Testis (tissue), 2 donors: ENCODE measurements at regions not wholly inside any gene's neighbourhood (a gene's known extent, or its start where the extent isn't known, plus 50 kb on each side); places are given as distances from the start of the nearest gene placed in this dataset.
A peak's percentile ranks its signal among the peaks of the same experiment; 100 is the strongest.

ENCODE experiments used
- DNase-seq: peaks from one replicate; pipeline ENCODE4 v3.0.0-alpha.2; 2019
- H3K27ac ChIP-seq, 2 donors: fragments of 200-600 bp; sonication (generic); one replicate each; pipeline ENCODE4 v1.5.1; 2019
- H3K27me3 ChIP-seq: fragments of 200-600 bp; sonication (generic); one replicate; pipeline ENCODE4 v1.5.1; 2019
- H3K36me3 ChIP-seq: fragments of 200-600 bp; sonication (generic); one replicate; pipeline ENCODE4 v1.5.1; 2017; ENCODE audit warnings: low read depth; ENCODE audit errors: missing control alignments
- H3K4me1 ChIP-seq: fragments of 200-600 bp; sonication (generic); one replicate; pipeline ENCODE4 v1.5.1; 2019
- H3K4me3 ChIP-seq, 2 donors: fragments of 200-600 bp; sonication (generic); one replicate each; pipeline ENCODE4 v1.5.1; 2017 to 2019
- H3K9me3 ChIP-seq: fragments of 200-600 bp; sonication (generic); one replicate; pipeline ENCODE4 v1.5.1; 2017
- CTCF ChIP-seq, 3 experiments: fragments of 450-650 bp in 2 of 3; fragments of 200-600 bp in 1 of 3; sonication (generic) in 1 of 3; IDR thresholded peaks; one replicate each; pipeline ENCODE4 v1.5.1; 2016 to 2019; ENCODE audit warnings: antibody characterized with exemption in 3 of 3, mild to moderate bottlenecking in 2 of 3, moderate library complexity in 1 of 3
- POLR2A ChIP-seq: fragments of 450-650 bp; IDR thresholded peaks from one replicate; pipeline ENCODE4 v1.6.1; 2017; ENCODE audit warnings: antibody characterized with exemption, mild to moderate bottlenecking, moderate library complexity
- WGBS, 2 donors: methylation state at CpG; one replicate each; pipeline ENCODE4 v1.1.5; 2018; 5-methylcytosine and 5-hydroxymethylcytosine counted together
- intact Hi-C: fragments of 100-400 bp; cut with DNase I; formaldehyde crosslinking; loops from one replicate; pipeline ENCODE4 v1.15.1; 2023; ENCODE audit warnings: low total_unique reads

DNA sequence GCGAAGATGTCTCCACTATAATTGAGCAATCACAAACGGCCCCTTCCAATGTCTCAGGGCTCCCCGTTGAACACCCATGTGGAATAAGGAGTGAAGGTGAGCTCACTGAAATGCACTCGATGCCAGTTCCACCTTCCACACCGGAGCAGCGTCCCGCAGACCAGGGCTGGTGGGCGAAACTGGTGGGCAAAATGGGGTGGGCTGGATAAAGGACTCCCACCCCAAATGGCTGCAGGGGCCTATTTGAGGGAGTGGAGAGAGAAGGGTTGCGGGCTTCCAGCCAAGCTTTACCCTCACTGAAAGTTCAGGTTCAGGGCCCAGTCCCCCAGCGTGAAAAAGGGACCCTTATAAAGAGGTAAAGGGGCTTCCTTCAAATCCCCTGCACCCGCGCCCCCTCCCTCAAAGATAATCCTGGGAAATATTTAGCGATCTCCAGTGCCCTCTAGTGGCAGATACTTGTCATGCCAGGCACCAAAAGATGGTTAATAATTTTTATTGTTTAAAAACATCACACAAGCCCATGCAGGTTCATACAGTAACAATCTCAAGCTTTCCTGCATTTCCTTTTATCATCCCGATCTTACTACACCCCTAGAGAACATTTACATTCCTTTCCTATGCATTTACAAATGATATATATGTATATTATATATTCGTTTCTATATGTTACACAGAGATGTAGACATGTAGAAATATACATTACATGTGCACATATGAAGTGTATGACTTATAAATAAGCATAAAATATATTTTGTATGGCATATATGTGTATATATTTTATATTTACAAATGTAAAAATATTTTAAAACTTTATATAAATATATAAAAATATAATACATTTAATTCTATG is 58.2 kb upstream of the NKX2-2 start:
- DNase-seq = peak; percentile 29

DNA sequence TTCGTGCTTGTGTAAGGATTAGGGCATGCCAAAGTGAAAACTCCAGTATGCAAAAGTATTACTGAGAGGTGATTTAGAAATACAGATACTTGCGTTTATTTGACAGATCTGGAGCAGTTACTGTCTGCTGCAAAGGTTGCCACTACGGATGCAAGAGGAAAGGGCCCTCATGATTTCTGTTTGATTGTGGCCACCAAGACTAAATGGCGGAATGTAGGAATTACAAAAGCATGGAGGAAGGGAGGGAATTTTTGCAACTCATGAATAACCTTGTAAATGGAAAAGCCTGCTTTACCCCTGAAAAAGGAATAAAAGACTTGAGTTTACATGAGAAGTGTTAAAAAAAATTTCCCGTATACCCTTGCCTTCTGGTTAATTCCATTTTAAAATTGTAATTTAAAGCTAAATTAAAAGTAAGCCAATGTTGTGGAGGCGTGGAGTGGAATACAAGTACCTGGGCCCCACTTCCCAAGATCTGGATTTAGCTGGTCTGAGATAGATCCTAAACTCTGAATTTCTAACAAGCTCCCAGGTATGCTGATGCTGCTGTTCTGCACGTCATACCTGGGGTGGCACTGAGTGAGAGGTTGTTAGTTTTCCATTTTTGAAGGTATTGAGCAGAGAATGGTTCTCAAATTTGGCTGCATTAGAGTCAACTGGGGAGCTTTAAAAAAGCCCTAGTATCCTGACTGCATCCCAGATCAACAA is 56.6 kb upstream of the NKX2-2 start:
- Histone ChIP-seq H3K27ac (no peak overlapping the region), H3K4me1 (no peaks in the 10 kb centered on the region), H3K4me3 (no peak overlapping the region), H3K9me3 (no peaks in the 10 kb centered on the region), H3K27me3 (no peaks in the 10 kb centered on the region), H3K36me3 (no peaks in the 10 kb centered on the region)
- 71 to 72% methylated on average over 7 of the region's 7 CpGs for WGBS, 2 donors
- intact Hi-C loops = no loop called here
- TF ChIP-seq CTCF (IDR thresholded peaks at IDR 0.05) = no peak
- no peak for TF ChIP-seq POLR2A
- DNase-seq = no peak

More for the DNA sequence above, 58.2 kb upstream of the NKX2-2 start:
- H3K9me3 ChIP-seq = no peaks in the 10 kb centered on the region
- WGBS, 2 donors = 14 to 23% methylated on average over 8 to 15 of the region's 15 CpGs
- intact Hi-C loops = no loop called here
- no peak overlapping the region for H3K27ac ChIP-seq
- H3K27me3 ChIP-seq = no peaks in the 10 kb centered on the region
- no peak overlapping the region for H3K4me3 ChIP-seq
- no peaks in the 10 kb centered on the region for H3K4me1 ChIP-seq
- H3K36me3 ChIP-seq = no peaks in the 10 kb centered on the region
- peak; percentile 55 to 95 (median 79) for TF ChIP-seq CTCF (IDR thresholded peaks at IDR 0.05)
- no peak for TF ChIP-seq POLR2A

DNA sequence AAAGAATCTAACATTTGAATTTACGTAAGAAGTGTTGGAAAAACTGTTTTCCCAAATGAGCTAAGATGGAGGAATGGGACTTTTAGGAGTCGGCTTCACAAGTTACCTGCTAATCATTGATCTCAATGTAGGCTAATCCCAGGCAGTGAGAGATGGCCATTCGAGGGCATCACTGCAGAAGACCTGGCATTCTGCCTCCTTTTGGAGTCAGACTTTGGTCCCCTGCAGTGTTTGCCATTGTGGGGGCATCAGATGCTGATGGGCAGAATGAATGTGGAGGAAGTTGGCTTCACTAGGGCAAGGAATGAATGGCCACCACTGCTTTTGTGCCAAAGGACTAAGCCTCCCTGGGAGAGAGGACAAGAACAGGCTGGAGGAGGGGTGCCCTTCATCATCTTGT is 55.7 kb upstream of the NKX2-2 start:
- no peaks in the 10 kb centered on the region for H3K27me3 ChIP-seq
- no peaks in the 10 kb centered on the region for H3K9me3 ChIP-seq
- TF ChIP-seq POLR2A (no peak), CTCF (IDR thresholded peaks at IDR 0.05) (no peak)
- H3K4me3 ChIP-seq = no peak overlapping the region
- intact Hi-C loops = no loop called here
- no peaks in the 10 kb centered on the region for H3K36me3 ChIP-seq
- 83 to 91% methylated on average over 3 of the region's 3 CpGs for WGBS, 2 donors
- no peak overlapping the region for H3K27ac ChIP-seq
- DNase-seq = no peak
- no peaks in the 10 kb centered on the region for H3K4me1 ChIP-seq

DNA sequence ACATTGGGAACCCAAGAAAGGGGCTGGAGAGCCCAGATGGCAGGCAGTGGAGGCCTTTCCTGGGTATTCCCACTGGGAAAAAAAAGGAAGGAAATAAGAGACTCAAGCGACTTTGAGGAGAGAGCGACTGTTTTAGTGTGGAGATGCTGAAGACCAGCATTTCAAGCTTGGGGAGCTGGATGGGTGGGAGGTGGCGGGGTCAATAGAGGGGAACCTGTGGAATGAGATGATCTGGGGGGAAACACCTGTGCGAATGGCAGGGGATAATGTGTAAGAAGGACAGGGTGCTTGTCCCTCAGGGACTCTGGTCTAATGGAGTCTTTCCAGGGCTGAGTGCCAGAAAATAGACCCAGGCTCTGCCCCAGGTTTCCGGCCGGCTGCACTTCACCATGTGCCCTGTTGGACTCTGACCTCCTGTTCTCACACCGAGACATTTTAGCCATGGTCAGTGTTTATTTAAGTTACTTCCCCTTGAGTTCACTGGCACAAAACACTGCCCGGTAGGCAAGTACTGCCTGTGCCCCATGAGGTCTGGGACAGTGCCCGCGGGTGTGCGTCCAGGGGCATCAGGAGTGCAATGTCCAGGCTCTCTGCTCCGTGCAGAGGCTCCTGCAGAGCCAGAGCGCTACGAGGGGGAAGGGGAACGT is 50.4 kb upstream of the NKX2-2 start:
- Histone ChIP-seq H3K27ac (no peak overlapping the region), H3K36me3 (no peaks in the 10 kb centered on the region), H3K4me3 (no peak overlapping the region), H3K9me3 (no peaks in the 10 kb centered on the region), H3K4me1 (no peaks in the 10 kb centered on the region), H3K27me3 (no peaks in the 10 kb centered on the region)
- WGBS, 2 donors = 50 to 71% methylated on average over 15 of the region's 15 CpGs
- TF ChIP-seq POLR2A (no peak), CTCF (IDR thresholded peaks at IDR 0.05) (no peak)
- no peak for DNase-seq
- intact Hi-C loops = no loop called here
